Epithelial cell of esophagus (primary cell): ENCODE measurements at regions not wholly inside any gene's neighbourhood (a gene's known extent, or its start where the extent isn't known, plus 50 kb on each side); places are given as distances from the start of the nearest gene placed in this dataset.

Experiments used
- DNase-seq: peaks from one replicate; pipeline ENCODE4 v3.0.0; 2010; ENCODE audit warnings: low read depth
- H3K4me3 ChIP-seq: 2 replicates; pipeline ENCODE4 v1.5.1; 2011; ENCODE audit warnings: mild to moderate bottlenecking, low read length, control low read depth
- TF ChIP-seq, protein P1 (sequence below): IDR thresholded peaks from 2 replicates; pipeline ENCODE4 v1.5.1; 2011; ENCODE audit warnings: low read depth, mild to moderate bottlenecking, low read length, control low read depth, inconsistent platforms; ENCODE audit not compliant: insufficient read depth; ENCODE audit errors: missing control alignments

DNA sequence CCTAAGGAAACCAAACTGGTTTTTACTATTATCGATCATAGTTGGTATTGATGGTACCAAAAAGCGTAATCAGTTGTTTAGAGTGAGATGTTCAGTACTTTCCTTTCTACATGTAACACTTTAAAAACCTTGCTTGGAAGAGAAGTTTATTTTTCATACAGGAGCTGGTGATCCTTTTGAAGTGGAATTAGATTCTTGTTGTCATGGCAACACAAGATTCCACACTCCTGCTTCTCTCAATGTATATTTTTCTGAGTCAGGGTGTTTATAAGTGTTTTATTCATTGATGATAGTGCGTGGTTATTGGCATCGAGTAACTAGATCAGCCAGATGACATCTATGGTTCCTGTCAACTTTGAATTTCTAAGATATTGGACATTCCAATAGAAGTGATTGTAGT lies 181.1 kb upstream of the CHD1 start:
- TF ChIP-seq, protein P1, sequence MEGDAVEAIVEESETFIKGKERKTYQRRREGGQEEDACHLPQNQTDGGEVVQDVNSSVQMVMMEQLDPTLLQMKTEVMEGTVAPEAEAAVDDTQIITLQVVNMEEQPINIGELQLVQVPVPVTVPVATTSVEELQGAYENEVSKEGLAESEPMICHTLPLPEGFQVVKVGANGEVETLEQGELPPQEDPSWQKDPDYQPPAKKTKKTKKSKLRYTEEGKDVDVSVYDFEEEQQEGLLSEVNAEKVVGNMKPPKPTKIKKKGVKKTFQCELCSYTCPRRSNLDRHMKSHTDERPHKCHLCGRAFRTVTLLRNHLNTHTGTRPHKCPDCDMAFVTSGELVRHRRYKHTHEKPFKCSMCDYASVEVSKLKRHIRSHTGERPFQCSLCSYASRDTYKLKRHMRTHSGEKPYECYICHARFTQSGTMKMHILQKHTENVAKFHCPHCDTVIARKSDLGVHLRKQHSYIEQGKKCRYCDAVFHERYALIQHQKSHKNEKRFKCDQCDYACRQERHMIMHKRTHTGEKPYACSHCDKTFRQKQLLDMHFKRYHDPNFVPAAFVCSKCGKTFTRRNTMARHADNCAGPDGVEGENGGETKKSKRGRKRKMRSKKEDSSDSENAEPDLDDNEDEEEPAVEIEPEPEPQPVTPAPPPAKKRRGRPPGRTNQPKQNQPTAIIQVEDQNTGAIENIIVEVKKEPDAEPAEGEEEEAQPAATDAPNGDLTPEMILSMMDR = no peak
- DNase-seq = no peak
- no peak overlapping the region for H3K4me3 ChIP-seq

DNA sequence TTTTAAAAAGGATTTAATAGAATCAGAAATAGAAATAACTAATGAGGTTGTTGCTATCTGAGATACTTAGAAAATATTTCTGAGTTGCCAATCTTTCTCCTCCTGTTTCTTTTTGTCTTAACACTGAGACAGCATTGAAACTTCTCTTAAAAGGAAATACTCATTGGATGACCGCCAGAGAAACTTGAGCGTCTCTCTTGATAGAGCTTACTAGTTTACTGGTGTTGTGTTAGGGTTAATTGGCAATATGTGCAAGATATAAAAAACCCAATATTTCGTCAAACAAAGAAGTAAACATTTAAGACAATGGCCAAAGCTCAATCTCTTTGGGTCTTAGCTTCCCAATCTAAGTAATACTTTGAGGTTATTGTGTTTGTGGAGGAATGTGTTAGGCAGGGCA lies 176.4 kb upstream of the CHD1 start:
- peak; percentile 2 for DNase-seq
- TF ChIP-seq, protein P1 = no peak
- no peak overlapping the region for H3K4me3 ChIP-seq

DNA sequence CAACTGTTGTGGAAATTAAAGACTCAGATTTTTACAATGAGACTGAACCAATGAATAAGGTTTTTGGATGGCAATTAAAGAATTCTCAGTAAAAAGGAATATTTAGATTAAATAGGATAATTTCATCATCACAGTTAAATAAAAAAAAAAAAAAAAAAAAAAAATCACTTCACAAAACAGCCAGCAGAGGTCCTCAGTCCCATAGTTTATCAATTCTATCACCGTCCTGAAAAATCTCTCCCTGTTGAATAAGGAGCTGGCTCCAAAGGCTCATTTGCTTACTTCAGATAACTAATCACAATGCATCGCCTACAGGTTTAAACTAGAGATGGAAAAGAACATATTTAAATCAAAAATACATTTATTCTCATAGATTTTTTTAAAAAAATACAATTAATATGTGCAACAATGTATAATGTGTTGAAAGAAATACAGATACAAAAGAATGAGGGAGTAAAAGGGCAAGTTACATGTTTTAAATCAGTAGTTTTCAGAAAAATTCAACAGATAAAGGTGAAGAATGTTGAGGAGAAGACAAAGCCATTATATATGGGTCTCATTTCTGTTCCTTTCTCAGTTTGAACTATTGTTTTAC lies 175.8 kb upstream of the CHD1 start:
- DNase-seq = peak; percentile 47
- TF ChIP-seq, protein P1 = peak; percentile 61
- H3K4me3 ChIP-seq = no peak overlapping the region

DNA sequence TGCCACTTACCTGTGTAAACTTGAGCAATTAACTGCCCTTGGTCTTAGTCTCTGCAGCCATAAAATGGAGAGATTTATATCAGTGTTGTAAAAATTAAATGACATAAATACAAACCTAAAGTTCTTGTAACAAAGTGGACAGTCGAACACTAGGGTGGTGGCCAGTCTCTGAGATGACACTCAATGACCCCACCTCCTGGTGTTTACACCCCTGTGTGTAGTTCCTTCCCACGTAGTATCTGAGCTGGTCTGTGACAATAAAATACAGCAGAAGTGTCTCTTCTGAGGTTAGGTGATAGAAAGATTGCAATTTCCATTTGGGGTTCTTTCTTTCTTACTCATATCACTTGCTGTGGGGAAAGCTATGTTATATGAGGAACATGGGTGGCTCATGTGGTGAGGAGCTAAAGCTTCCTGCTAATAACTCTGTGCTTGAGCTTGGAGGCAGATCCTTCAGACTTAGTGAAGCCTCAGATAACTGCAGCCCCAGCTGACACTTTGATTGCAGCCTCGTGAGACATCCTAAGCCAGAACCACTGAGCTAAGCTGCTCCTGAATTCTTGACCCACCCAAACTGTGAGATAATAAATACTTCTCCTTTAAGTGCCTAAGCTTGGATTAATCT lies 173.4 kb upstream of the CHD1 start:
- no peak for DNase-seq
- TF ChIP-seq, protein P1 = no peak
- no peak overlapping the region for H3K4me3 ChIP-seq

DNA sequence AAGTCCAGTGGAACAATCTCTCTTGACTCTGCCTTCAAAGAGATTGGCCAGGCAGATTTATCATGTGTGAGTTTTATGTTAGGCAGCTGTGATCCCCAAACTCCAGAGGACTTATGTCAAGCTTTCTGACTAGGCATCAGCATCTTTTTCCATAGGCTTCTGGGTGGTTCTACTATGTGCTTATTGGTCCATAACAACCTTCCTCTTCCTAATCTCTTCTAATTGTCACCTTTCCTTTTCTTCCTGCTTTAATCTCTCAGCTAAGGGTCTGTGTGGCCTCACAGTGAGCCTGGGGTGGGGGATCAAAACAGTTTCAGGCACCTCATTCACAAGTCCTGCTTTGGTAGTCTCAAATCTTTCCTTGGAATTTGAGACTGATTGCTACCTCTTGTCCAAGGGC lies 170.9 kb upstream of the CHD1 start:
- no peak overlapping the region for H3K4me3 ChIP-seq
- no peak for DNase-seq
- TF ChIP-seq, protein P1 = no peak

DNA sequence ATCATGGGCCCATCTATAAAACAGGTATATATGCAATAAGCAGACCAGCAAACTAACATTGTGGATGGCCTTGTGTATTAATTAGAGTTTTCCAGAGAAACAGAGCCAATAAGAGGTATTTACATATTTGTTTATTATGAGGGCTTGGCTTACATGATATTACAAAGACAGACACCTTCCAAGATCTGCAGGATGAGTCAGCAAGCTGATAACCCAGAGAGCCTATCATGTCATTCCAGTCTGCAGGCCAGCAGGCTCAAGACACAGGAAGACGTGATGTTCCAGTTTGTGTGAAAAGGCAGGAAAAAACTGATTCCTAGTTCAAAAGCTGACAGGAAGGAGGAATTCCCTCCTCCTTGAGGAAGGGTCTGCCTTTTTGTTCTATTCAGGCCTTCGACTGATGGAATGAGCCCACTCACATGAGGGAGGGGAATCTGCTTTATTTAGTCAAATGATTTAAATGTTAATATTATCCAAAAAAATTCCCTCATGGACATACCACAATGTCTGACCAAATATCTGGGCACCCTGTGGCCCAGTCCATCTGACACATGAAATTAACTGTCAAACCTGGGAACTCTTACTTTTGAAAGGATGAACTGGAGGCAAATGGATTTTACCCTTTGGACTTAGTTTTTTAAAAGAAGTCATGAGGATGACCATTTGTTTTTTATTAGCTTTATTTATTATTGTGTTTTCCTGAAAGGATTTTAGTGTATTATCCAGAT lies 161.2 kb upstream of the CHD1 start:
- peak; percentile 10 for DNase-seq
- TF ChIP-seq, protein P1 = no peak
- no peak overlapping the region for H3K4me3 ChIP-seq
